Stimulated activated CD4-positive, alpha-beta T cell treated with anti-CD3 and anti-CD28 coated beads, Interleukin-2, amount 100 ng/mL, for 4 hours (primary cell): ENCODE measurements at regions not wholly inside any gene's neighbourhood (a gene's known extent, or its start where the extent isn't known, plus 50 kb on each side); places are given as distances from the start of the nearest gene placed in this dataset.

Experiments
- DNase-seq: peaks from one replicate; pipeline ENCODE4 v3.0.0-alpha.2; 2020; ENCODE audit warnings: low read depth

GRCh38 chr5:129821477-129822131 lies 73.7 kb downstream of the MINAR2 start:
- no peak for DNase-seq

- no peak for DNase-seq
These were observed 74.0 kb upstream of the CHSY3 start for GRCh38 chr5:129830288-129830687.

- DNase-seq, result no peak
These were observed 67.9 kb upstream of the CHSY3 start for GRCh38 chr5:129836321-129836720.

DNA sequence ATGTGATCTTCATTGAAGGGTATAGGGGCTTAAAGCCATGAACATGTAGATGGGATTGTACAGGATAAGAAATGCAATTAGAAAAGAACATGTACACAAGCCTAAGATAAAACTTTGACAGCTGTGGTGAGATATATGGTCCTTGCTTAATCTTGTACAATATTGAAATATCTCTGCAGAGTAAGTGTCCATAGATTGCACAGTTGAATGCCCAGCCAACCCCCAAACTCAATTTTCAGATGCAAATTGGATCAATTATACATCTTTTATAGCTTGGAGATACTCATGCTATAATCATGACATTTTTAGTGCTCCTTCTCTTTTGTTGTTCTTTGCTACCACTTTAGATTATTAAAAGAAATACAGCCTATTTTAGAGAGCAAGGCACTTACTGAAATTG lies 59.5 kb upstream of the CHSY3 start:
- DNase-seq, result no peak

GRCh38 chr5:129852747-129853352 lies 51.4 kb upstream of the CHSY3 start:
- DNase-seq, result peak; percentile 37

DNA sequence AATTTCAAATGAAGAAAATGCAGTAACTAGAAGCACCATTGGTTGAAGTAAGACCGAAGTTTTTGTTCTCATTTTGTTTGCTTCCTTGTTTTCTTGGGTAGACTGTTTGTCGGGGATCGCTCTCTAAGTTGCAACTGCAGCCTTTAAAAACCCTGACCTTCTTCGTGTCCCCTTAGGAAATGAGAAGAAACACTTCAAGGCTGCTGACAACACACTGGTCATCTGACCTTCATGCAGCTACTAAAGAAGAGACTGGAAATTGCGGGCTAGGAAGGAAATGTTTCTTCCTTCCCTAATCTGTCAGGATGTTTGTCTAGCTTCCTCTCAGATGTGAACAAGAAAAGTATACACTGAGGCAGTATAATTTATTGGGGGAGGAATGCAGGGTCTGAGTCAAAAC lies 50.7 kb upstream of the CHSY3 start:
- DNase-seq, result no peak
